SK-N-SH treated with all-trans-retinoic acid at 6 μM for 48 hours (cell line): ENCODE measurements at regions not wholly inside any gene's neighbourhood (a gene's known extent, or its start where the extent isn't known, plus 50 kb on each side); places are given as distances from the start of the nearest gene placed in this dataset.

Experiments used
- ARNTL ChIP-seq: fragments of 450-650 bp; formaldehyde crosslinking; IDR thresholded peaks from 2 replicates; pipeline ENCODE4 v1.5.0; 2020; ENCODE audit warnings: low read depth, mild to moderate bottlenecking, moderate library complexity, borderline replicate concordance
- BACH2 ChIP-seq: fragments of 250-450 bp; sonication (Bioruptor Pico); IDR thresholded peaks from 2 replicates; pipeline ENCODE4 v1.9.0; 2021; ENCODE audit warnings: mild to moderate bottlenecking, borderline replicate concordance
- ESRRG ChIP-seq: fragments of 250-450 bp; sonication (Bioruptor Pico); IDR thresholded peaks from 2 replicates; pipeline ENCODE4 v1.6.1; 2021; ENCODE audit warnings: mild to moderate bottlenecking
- RARB ChIP-seq: fragments of 250-450 bp; sonication (Bioruptor Pico); IDR thresholded peaks from 2 replicates; pipeline ENCODE4 v1.8.0; 2021; ENCODE audit warnings: mild to moderate bottlenecking, moderate library complexity
- SNAI2 ChIP-seq: fragments of 250-450 bp; sonication (Bioruptor Pico); IDR thresholded peaks from 2 replicates; pipeline ENCODE4 v1.5.0; 2020; ENCODE audit warnings: mild to moderate bottlenecking, moderate library complexity
- TOX ChIP-seq: fragments of 250-450 bp; sonication (Bioruptor Pico); IDR thresholded peaks from 2 replicates; pipeline ENCODE4 v1.8.0; 2021; ENCODE audit warnings: mild to moderate bottlenecking, moderate library complexity, borderline replicate concordance
- ZC3H10 ChIP-seq: fragments of 250-450 bp; sonication (Bioruptor Pico); IDR thresholded peaks from 2 replicates; pipeline ENCODE4 v1.5.1; 2021; ENCODE audit warnings: mild to moderate bottlenecking, moderate library complexity
- ZFP3 ChIP-seq: fragments of 250-450 bp; sonication (Bioruptor Pico); IDR thresholded peaks from 2 replicates; pipeline ENCODE4 v1.5.0; 2020; ENCODE audit warnings: mild to moderate bottlenecking, moderate library complexity
- ZFP30 ChIP-seq: fragments of 450-650 bp; formaldehyde crosslinking; IDR thresholded peaks from 2 replicates; pipeline ENCODE4 v1.5.0; 2022; ENCODE audit warnings: mild to moderate bottlenecking, moderate library complexity
- ZNF70 ChIP-seq: fragments of 450-650 bp; formaldehyde crosslinking; IDR thresholded peaks from 2 replicates; pipeline ENCODE4 v1.5.0; 2020; ENCODE audit warnings: mild to moderate bottlenecking, moderate library complexity
- TF ChIP-seq, protein P1 (sequence below): fragments of 250-450 bp; sonication (Bioruptor Pico); IDR thresholded peaks from 2 replicates; pipeline ENCODE4 v1.8.0; 2020; ENCODE audit warnings: mild to moderate bottlenecking, moderate library complexity, borderline replicate concordance
- TF ChIP-seq, protein P2 (sequence below): fragments of 250-450 bp; sonication (Bioruptor Pico); IDR thresholded peaks from 2 replicates; pipeline ENCODE4 v1.5.1; 2020; ENCODE audit warnings: low read depth, mild to moderate bottlenecking, moderate library complexity

DNA sequence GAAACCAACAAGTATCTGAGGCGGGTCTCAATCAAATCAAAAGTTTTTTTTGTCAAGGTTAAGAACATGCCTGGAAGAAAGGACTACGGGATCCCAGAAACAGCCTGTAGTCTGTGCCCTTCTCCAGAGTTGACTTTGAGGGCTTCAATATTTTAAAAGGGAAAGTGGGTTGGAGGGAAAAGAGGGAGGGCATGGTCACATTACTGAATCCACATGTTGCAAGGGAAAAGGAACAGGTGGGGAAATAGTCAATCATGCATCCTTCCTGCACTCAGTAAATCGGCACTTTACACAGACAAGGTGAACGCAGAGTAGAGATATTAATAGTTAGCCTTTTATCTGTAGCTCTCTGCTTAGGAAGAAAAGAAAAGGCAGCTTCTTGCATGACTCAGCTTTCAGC is 808.5 kb downstream of the UQCRFS1 start:
- no peak for TF ChIP-seq ESRRG (CRISPR knock-in tag)
- TF ChIP-seq, protein P1, sequence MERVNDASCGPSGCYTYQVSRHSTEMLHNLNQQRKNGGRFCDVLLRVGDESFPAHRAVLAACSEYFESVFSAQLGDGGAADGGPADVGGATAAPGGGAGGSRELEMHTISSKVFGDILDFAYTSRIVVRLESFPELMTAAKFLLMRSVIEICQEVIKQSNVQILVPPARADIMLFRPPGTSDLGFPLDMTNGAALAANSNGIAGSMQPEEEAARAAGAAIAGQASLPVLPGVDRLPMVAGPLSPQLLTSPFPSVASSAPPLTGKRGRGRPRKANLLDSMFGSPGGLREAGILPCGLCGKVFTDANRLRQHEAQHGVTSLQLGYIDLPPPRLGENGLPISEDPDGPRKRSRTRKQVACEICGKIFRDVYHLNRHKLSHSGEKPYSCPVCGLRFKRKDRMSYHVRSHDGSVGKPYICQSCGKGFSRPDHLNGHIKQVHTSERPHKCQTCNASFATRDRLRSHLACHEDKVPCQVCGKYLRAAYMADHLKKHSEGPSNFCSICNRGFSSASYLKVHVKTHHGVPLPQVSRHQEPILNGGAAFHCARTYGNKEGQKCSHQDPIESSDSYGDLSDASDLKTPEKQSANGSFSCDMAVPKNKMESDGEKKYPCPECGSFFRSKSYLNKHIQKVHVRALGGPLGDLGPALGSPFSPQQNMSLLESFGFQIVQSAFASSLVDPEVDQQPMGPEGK (CRISPR knock-in tag) = no peak
- TF ChIP-seq TOX (CRISPR knock-in tag) = no peak
- no peak for TF ChIP-seq ZFP30 (CRISPR knock-in tag)
- no peak for TF ChIP-seq RARB (CRISPR knock-in tag)
- no peak for TF ChIP-seq ZC3H10
- TF ChIP-seq SNAI2 = no peak
- TF ChIP-seq, protein P2, sequence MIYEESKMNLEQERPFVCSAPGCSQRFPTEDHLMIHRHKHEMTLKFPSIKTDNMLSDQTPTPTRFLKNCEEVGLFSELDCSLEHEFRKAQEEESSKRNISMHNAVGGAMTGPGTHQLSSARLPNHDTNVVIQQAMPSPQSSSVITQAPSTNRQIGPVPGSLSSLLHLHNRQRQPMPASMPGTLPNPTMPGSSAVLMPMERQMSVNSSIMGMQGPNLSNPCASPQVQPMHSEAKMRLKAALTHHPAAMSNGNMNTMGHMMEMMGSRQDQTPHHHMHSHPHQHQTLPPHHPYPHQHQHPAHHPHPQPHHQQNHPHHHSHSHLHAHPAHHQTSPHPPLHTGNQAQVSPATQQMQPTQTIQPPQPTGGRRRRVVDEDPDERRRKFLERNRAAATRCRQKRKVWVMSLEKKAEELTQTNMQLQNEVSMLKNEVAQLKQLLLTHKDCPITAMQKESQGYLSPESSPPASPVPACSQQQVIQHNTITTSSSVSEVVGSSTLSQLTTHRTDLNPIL = no peak
- TF ChIP-seq ZFP3 (CRISPR knock-in tag) = no peak
- no peak for TF ChIP-seq ZNF70 (CRISPR knock-in tag)
- TF ChIP-seq ARNTL (CRISPR knock-in tag) = no peak
- TF ChIP-seq BACH2 = no peak
